ENCODE measurements at regions not wholly inside any gene's neighbourhood (a gene's known extent, or its start where the extent isn't known, plus 50 kb on each side); places are given as distances from the start of the nearest gene placed in this dataset.

DNA sequence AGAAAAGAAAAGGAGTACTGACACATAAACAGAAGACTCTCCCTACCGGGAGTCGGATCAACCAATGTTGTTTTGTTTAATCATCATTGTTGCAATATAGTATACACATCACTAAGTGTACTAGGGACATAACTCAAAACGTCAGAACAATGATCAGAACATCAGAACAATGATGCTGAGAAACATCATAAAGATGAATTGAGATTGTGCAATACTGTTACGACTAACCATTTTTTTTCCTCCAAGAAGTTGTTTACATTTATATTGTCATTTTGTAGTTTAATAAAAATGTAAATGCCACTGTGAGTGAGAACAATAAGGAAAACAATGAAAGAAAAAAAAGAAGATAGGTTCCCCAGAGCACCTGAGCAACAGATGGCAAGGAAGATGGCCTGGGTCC, 663.1 kb upstream of the PCDH15 start:
- no peaks in the 10 kb centered on the region for H3K27me3 ChIP-seq (ENCODE audit: insufficient read depth, low read depth, severe bottlenecking)
- H3K27ac ChIP-seq: no peak overlapping the region

DNA sequence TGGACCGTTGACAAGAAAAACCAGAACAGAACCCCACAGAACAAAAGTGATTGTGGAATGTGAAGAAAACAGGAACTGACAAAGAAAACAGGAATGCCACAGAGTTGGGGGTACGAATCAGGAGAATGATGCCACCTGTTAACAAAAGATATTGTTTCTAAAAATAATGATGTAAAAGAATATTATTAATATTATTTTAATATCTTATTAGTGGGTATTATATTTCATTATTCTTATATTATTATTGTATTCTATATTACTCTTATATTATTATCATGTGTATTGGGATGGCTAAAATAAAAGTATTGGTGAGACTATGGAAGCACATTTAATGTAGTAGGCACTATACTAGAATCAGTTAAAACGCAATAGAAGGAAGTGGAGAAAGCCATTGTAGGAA, 659.0 kb upstream of the PCDH15 start:
- no peak for DNase-seq
- TF ChIP-seq, protein P1, sequence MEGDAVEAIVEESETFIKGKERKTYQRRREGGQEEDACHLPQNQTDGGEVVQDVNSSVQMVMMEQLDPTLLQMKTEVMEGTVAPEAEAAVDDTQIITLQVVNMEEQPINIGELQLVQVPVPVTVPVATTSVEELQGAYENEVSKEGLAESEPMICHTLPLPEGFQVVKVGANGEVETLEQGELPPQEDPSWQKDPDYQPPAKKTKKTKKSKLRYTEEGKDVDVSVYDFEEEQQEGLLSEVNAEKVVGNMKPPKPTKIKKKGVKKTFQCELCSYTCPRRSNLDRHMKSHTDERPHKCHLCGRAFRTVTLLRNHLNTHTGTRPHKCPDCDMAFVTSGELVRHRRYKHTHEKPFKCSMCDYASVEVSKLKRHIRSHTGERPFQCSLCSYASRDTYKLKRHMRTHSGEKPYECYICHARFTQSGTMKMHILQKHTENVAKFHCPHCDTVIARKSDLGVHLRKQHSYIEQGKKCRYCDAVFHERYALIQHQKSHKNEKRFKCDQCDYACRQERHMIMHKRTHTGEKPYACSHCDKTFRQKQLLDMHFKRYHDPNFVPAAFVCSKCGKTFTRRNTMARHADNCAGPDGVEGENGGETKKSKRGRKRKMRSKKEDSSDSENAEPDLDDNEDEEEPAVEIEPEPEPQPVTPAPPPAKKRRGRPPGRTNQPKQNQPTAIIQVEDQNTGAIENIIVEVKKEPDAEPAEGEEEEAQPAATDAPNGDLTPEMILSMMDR (IDR thresholded peaks at IDR 0.05; ENCODE audit: low read depth, low read length): no peak
- Histone ChIP-seq H3K4me3 (ENCODE audit: low read depth, low read length) (no peak overlapping the region), H3K36me3 (no peaks in the 10 kb centered on the region), H3K27me3 (ENCODE audit: insufficient read depth, low read depth, severe bottlenecking) (no peaks in the 10 kb centered on the region), H3K9me3 (ENCODE audit: severe bottlenecking) (no peaks in the 10 kb centered on the region), H3K27ac (no peak overlapping the region)

More for the DNA sequence above, 663.1 kb upstream of the PCDH15 start:
- DNase-seq: no peak
- H3K4me3 ChIP-seq (ENCODE audit: low read depth, low read length): no peak overlapping the region
- H3K9me3 ChIP-seq (ENCODE audit: severe bottlenecking): no peaks in the 10 kb centered on the region
- no peaks in the 10 kb centered on the region for H3K36me3 ChIP-seq
- TF ChIP-seq, protein P1 (IDR thresholded peaks at IDR 0.05; ENCODE audit: low read depth, low read length): no peak

DNA sequence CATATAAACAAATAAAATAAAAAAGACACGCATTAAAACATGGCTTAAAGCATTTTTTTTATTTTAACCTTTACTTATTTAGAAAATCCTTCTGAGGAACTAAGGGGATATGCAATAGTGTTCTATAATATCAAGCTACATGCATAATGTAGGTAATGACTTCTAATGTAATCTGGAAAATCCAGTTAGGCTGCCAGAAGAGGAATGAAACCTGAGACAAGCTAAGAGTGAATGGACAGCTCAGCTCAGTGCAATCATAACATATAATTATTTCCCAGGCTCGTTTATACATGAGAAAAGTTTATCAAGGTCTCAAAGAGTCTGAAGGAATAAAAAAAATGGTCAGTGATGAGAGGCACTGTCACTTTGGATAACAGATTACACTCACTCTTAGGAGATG, 649.0 kb upstream of the PCDH15 start:
- H3K36me3 ChIP-seq: no peaks in the 10 kb centered on the region

DNA sequence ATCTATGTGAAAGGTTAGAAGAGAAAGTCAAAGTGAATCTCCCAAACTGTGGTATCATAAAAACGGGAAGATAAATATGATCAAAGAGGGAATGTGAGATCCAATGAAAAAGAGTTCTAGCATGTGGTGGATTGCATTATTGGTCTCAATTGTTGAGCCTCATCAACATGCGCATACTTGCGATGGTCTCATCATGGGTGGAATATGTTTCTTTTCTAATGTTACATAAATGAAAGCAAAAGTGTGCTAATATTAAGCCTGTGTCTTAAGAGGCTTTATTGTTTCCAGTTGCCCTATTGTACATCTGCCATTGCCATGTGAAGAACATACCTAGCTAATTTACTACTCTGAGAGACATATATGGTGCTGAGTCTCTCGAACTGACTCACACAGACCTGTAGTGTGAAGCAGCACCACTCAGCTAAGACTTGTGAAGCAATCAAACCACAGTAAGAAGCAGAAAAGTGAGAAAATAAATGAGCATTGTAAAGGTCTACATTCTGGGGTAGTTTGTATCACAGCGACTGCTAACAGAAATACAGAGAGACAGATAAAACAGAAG, 645.5 kb upstream of the PCDH15 start:
- Histone ChIP-seq H3K27ac (no peak overlapping the region), H3K4me3 (ENCODE audit: low read depth, low read length) (no peak overlapping the region), H3K9me3 (ENCODE audit: severe bottlenecking) (no peaks in the 10 kb centered on the region), H3K27me3 (ENCODE audit: insufficient read depth, low read depth, severe bottlenecking) (no peaks in the 10 kb centered on the region), H3K36me3 (no peaks in the 10 kb centered on the region)
- no peak for DNase-seq
- TF ChIP-seq, protein P1 (IDR thresholded peaks at IDR 0.05; ENCODE audit: low read depth, low read length): no peak

More for the DNA sequence above, 649.0 kb upstream of the PCDH15 start:
- TF ChIP-seq, protein P1 (IDR thresholded peaks at IDR 0.05; ENCODE audit: low read depth, low read length): no peak
- Histone ChIP-seq H3K4me3 (ENCODE audit: low read depth, low read length) (no peak overlapping the region), H3K27ac (no peak overlapping the region), H3K27me3 (ENCODE audit: insufficient read depth, low read depth, severe bottlenecking) (no peaks in the 10 kb centered on the region), H3K9me3 (ENCODE audit: severe bottlenecking) (no peaks in the 10 kb centered on the region)
- no peak for DNase-seq

DNA sequence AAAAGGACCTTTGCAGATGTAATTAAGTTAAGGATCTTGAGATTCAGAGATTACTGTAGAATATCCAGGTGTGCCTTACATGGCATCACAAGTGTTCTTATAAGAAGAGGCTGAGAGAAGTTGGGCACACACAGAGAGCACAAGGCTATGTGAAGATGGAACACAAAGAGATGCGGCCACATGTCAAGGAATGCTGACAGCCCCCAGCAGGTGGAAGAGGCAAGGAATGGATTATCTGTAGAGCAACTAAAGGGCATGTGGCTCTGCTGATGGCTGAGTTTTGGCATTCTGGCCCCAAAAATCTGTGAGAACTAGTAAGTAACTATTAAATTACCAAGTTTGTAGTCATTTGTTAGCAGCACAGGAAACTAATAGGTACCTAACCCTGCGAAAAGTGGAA, 640.7 kb upstream of the PCDH15 start:
- no peaks in the 10 kb centered on the region for H3K36me3 ChIP-seq

More for the DNA sequence above, 640.7 kb upstream of the PCDH15 start:
- Histone ChIP-seq H3K27ac (no peak overlapping the region), H3K9me3 (ENCODE audit: severe bottlenecking) (no peaks in the 10 kb centered on the region), H3K4me3 (ENCODE audit: low read depth, low read length) (no peak overlapping the region), H3K27me3 (ENCODE audit: insufficient read depth, low read depth, severe bottlenecking) (no peaks in the 10 kb centered on the region)
- TF ChIP-seq, protein P1 (IDR thresholded peaks at IDR 0.05; ENCODE audit: low read depth, low read length): no peak
- DNase-seq: no peak
